ENCODE measurements at regions not wholly inside any gene's neighbourhood (a gene's known extent, or its start where the extent isn't known, plus 50 kb on each side); places are given as distances from the start of the nearest gene placed in this dataset.

GRCh38 chr11:76270389-76270788 lies 64.1 kb upstream of the WNT11 start:
- Histone ChIP-seq H3K9me3 (ENCODE audit: low read depth, low read length, poor library complexity, severe bottlenecking) (no peaks in the 10 kb centered on the region), H3K27ac (ENCODE audit: low read depth, low read length, poor library complexity, severe bottlenecking) (no peak overlapping the region), H3K36me3 (ENCODE audit: insufficient read depth, low read length, poor library complexity, severe bottlenecking) (no peaks in the 10 kb centered on the region), H3K27me3 (replicated peaks; ENCODE audit: insufficient read depth, low read depth, low read length, poor library complexity) (no peaks in the 10 kb centered on the region), H3K4me1 (ENCODE audit: insufficient read depth, low read length, poor library complexity, severe bottlenecking) (no peaks in the 10 kb centered on the region), H3K4me3 (ENCODE audit: low read depth, low read length, poor library complexity, severe bottlenecking) (no peak overlapping the region)
- BruUV-seq (replicated peaks), result no TSS peak
- no peak for TF ChIP-seq CTCF (conservative IDR thresholded peaks at IDR 0.05; ENCODE audit: low read depth, low read length)
- no peak for TF ChIP-seq EZH2 (IDR thresholded peaks at IDR 0.05; ENCODE audit: borderline replicate concordance, low read depth, low read length, poor library complexity, severe bottlenecking)
- CTCF ChIA-PET, result no interaction called here
- POLR2A ChIA-PET (ENCODE audit: low non-redundant PET), result no interaction called here
- no peak for DNase-seq (ENCODE audit: low spot score)
- intact Hi-C loops (cut with micrococcal nuclease; ENCODE audit: unreplicated experiment), result no loop called here

DNA sequence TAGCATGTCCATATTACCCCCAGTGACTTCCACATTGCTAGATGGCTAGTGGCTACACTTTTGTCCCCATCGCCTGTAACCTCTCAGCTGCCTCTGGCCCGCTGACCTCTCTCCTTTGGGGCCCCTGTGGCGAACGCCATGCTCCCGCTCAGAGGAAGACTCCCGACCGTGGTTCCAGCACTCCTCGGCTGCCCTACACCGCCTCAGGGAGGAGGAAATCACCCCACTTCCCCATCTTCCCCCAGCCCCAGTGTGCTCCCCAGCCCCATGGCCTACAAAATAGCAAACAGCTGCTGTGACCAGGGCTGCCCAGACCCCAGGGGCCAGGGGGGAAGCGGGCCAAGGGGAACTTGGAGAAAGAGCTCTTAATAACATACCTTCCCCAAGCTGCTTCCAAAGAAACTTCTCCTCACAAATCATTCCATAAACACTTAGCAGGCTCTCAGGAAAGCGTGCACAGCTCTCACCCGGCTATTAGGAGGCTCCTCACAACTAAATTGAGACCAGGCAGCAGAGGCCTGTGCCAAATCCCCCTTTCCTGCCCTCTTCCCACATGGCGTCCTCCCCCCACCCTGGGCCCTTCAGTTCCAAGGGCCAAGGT lies 63.5 kb upstream of the WNT11 start:
- DNase-seq (ENCODE audit: low spot score), result no peak
- no peaks in the 10 kb centered on the region for H3K27me3 ChIP-seq (replicated peaks; ENCODE audit: insufficient read depth, low read depth, low read length, poor library complexity)
- no peak overlapping the region for H3K4me3 ChIP-seq (ENCODE audit: low read depth, low read length, poor library complexity, severe bottlenecking)
- BruUV-seq (replicated peaks), result no TSS peak
- POLR2A ChIA-PET (ENCODE audit: low non-redundant PET), result no interaction called here
- H3K9me3 ChIP-seq (ENCODE audit: low read depth, low read length, poor library complexity, severe bottlenecking), result no peaks in the 10 kb centered on the region
- CTCF ChIA-PET, result interaction anchor here (1.6 kb wide), 1 partner anchor 63 kb away, joined by 3 read pairs; no protein-coding TSS in a partner anchor
- intact Hi-C loops (cut with micrococcal nuclease; ENCODE audit: unreplicated experiment), result no loop called here
- H3K27ac ChIP-seq (ENCODE audit: low read depth, low read length, poor library complexity, severe bottlenecking), result no peak overlapping the region
- no peaks in the 10 kb centered on the region for H3K4me1 ChIP-seq (ENCODE audit: insufficient read depth, low read length, poor library complexity, severe bottlenecking)
- TF ChIP-seq CTCF (conservative IDR thresholded peaks at IDR 0.05; ENCODE audit: low read depth, low read length) (no peak), EZH2 (IDR thresholded peaks at IDR 0.05; ENCODE audit: borderline replicate concordance, low read depth, low read length, poor library complexity, severe bottlenecking) (no peak)
- no peaks in the 10 kb centered on the region for H3K36me3 ChIP-seq (ENCODE audit: insufficient read depth, low read length, poor library complexity, severe bottlenecking)

DNA sequence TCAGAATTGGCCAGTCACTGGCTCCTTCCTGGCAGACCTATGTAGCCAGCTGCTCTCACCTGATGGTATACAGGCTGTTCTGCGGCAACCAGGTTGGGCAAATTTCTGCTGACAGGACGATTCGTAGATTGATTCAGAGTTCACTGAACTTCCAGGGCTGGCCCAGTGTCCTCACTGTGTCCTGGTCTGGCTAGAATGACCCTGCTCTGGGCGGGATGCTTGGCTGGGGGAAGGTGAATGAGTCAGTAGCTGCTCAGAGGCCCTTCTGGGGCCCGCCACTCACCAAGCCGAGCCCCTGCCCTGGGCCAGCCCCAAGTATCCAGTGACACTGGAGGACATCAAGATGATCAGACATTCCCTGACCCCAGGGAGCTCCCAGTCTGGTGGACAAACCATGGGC lies 62.9 kb upstream of the WNT11 start:
- no peak overlapping the region for H3K27ac ChIP-seq (ENCODE audit: low read depth, low read length, poor library complexity, severe bottlenecking)
- no peak for DNase-seq (ENCODE audit: low spot score)
- TF ChIP-seq CTCF (conservative IDR thresholded peaks at IDR 0.05; ENCODE audit: low read depth, low read length) (no peak), EZH2 (IDR thresholded peaks at IDR 0.05; ENCODE audit: borderline replicate concordance, low read depth, low read length, poor library complexity, severe bottlenecking) (no peak)
- CTCF ChIA-PET, result interaction anchor here (1.6 kb wide), 1 partner anchor 62 kb away, joined by 3 read pairs; no protein-coding TSS in a partner anchor
- POLR2A ChIA-PET (ENCODE audit: low non-redundant PET), result no interaction called here
- no peak overlapping the region for H3K4me3 ChIP-seq (ENCODE audit: low read depth, low read length, poor library complexity, severe bottlenecking)
- no peaks in the 10 kb centered on the region for H3K27me3 ChIP-seq (replicated peaks; ENCODE audit: insufficient read depth, low read depth, low read length, poor library complexity)
- BruUV-seq (replicated peaks), result no TSS peak
- H3K36me3 ChIP-seq (ENCODE audit: insufficient read depth, low read length, poor library complexity, severe bottlenecking), result no peaks in the 10 kb centered on the region
- no peaks in the 10 kb centered on the region for H3K9me3 ChIP-seq (ENCODE audit: low read depth, low read length, poor library complexity, severe bottlenecking)
- intact Hi-C loops (cut with micrococcal nuclease; ENCODE audit: unreplicated experiment), result no loop called here
- no peaks in the 10 kb centered on the region for H3K4me1 ChIP-seq (ENCODE audit: insufficient read depth, low read length, poor library complexity, severe bottlenecking)

Measured in A673 (cell line).